Testis (tissue), 2 donors: ENCODE measurements at regions not wholly inside any gene's neighbourhood (a gene's known extent, or its start where the extent isn't known, plus 50 kb on each side); places are given as distances from the start of the nearest gene placed in this dataset.

Experiments used
- POLR2A ChIP-seq: fragments of 450-650 bp; IDR thresholded peaks from one replicate; pipeline ENCODE4 v1.6.1; 2017; ENCODE audit warnings: antibody characterized with exemption, mild to moderate bottlenecking, moderate library complexity
- TF ChIP-seq, protein P1 (sequence below), 3 experiments: fragments of 450-650 bp in 2 of 3; fragments of 200-600 bp in 1 of 3; sonication (generic) in 1 of 3; IDR thresholded peaks; one replicate each; pipeline ENCODE4 v1.5.1; 2016 to 2019; ENCODE audit warnings: antibody characterized with exemption in 3 of 3, mild to moderate bottlenecking in 2 of 3, moderate library complexity in 1 of 3

DNA sequence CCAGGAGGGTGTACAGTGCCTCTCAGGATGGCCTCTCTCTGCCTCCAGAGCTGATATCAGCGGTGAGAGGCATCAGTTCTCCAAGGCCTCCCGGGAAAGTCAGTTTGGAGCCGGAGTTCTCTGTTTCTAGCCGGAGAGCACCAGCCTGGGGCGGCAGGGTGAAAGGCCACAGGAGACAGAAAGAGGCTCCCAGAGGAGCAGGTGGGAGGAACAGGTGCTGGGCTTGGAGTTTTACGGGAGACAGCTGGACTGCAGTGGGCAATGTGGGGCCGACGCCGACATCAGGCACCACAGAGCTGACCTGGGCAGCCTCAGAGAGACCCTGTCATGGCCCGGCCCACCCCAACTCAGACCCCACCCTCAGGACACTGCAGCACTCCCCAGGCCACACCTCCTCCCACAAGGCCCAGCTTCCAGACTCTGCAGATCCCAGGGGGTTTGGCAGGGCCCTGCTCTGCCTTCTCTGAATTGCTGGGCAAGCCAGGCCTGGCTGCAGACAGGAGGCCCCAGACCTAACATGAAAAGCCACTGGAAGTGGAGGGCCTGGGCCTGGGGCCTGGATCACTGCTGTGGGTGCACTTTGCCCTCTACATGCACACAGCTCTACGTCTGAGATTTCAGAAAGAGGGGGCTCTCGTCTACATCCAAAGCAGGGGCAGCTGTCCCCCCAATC is 885.6 kb downstream of the BRD1 start:
- TF ChIP-seq, protein P1, sequence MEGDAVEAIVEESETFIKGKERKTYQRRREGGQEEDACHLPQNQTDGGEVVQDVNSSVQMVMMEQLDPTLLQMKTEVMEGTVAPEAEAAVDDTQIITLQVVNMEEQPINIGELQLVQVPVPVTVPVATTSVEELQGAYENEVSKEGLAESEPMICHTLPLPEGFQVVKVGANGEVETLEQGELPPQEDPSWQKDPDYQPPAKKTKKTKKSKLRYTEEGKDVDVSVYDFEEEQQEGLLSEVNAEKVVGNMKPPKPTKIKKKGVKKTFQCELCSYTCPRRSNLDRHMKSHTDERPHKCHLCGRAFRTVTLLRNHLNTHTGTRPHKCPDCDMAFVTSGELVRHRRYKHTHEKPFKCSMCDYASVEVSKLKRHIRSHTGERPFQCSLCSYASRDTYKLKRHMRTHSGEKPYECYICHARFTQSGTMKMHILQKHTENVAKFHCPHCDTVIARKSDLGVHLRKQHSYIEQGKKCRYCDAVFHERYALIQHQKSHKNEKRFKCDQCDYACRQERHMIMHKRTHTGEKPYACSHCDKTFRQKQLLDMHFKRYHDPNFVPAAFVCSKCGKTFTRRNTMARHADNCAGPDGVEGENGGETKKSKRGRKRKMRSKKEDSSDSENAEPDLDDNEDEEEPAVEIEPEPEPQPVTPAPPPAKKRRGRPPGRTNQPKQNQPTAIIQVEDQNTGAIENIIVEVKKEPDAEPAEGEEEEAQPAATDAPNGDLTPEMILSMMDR (IDR thresholded peaks at IDR 0.05), result no peak
- TF ChIP-seq POLR2A, result no peak
